Endothelial cell of umbilical vein (primary cell): ENCODE measurements at regions not wholly inside any gene's neighbourhood (a gene's known extent, or its start where the extent isn't known, plus 50 kb on each side); places are given as distances from the start of the nearest gene placed in this dataset.

Experiments
- BruUV-seq: library from RNA; stranded (reverse); fragments of 400-500 nt; replicated peaks from 2 replicates; lab custom pipeline; 2021; lab: Mats Ljungman, UMichigan
- CTCF ChIA-PET: fragments of 300-600, 350-600 bp; sonication (Branson Sonifier 250); formaldehyde crosslinking; loops from one replicate; lab custom pipeline; 2021; ENCODE audit warnings: antibody characterized with exemption, inconsistent platforms; lab: Charles Lee
- POLR2A ChIA-PET: fragments of 300-600, 350-600 bp; sonication (Branson Sonifier 250); formaldehyde crosslinking; loops from one replicate; lab custom pipeline; 2021; ENCODE audit warnings: antibody characterized with exemption, inconsistent platforms; lab: Charles Lee
- DNase-seq: peaks from one replicate; pipeline ENCODE4 v3.0.0-alpha.2; 2011; ENCODE audit warnings: low read depth, low spot score
- FAIRE-seq: peaks from 2 replicates; lab custom pipeline; 2011; peaks lifted over from hg19 to GRCh38; lab: Jason Lieb, UNC
- H2AFZ ChIP-seq: 2 replicates; pipeline ENCODE4 v1.6.0; 2012; ENCODE audit warnings: low read depth, low read length, control low read depth, inconsistent platforms
- H3K27ac ChIP-seq: 2 replicates; pipeline ENCODE4 v1.5.1; 2011; ENCODE audit warnings: low read depth, mild to moderate bottlenecking, control low read depth, low read length, moderate library complexity; ENCODE audit not compliant: insufficient read depth
- H3K27me3 ChIP-seq, 2 experiments: 2 replicates each; pipeline versions ENCODE4 v1.6.0 to v1.6.1; 2011; ENCODE audit warnings: low read length in 2 of 2, mixed read lengths in 1 of 2; ENCODE audit not compliant: control insufficient read depth in 2 of 2, insufficient read depth in 2 of 2
- H3K36me3 ChIP-seq, 2 experiments: 2 replicates in 1 of 2; 3 replicates in 1 of 2; pipeline ENCODE4 v1.5.1; 2011; ENCODE audit warnings: low read length in 2 of 2, mild to moderate bottlenecking in 1 of 2, moderate library complexity in 1 of 2; ENCODE audit not compliant: control insufficient read depth in 2 of 2, insufficient read depth in 2 of 2; ENCODE audit errors: extremely low read depth in 1 of 2
- H3K4me1 ChIP-seq: 3 replicates; pipeline ENCODE4 v1.5.1; 2011; ENCODE audit warnings: mild to moderate bottlenecking, low read length; ENCODE audit not compliant: control insufficient read depth, insufficient read depth; ENCODE audit errors: extremely low read depth
- H3K4me2 ChIP-seq: 2 replicates; pipeline ENCODE4 v1.6.1; 2011; ENCODE audit warnings: low read length, control low read depth, mixed read lengths; ENCODE audit not compliant: insufficient read depth
- H3K4me3 ChIP-seq, 3 experiments: fragments of 200-600 bp in 1 of 3; sonication (generic), shearing (Covaris generic) in 1 of 3; replicated peaks in 1 of 3; 2 replicates each; pipeline ENCODE4 v1.5.1; 2011 to 2016; ENCODE audit warnings: control low read depth in 3 of 3, low read length in 3 of 3, mild to moderate bottlenecking in 2 of 3, inconsistent platforms in 1 of 3, low read depth in 1 of 3, moderate library complexity in 1 of 3; ENCODE audit not compliant: insufficient read depth in 1 of 3
- H3K79me2 ChIP-seq: 2 replicates; pipeline ENCODE4 v1.6.0; 2012; ENCODE audit warnings: low read length, inconsistent platforms; ENCODE audit not compliant: control insufficient read depth, insufficient read depth
- H3K9ac ChIP-seq: replicated peaks from 2 replicates; pipeline ENCODE3; 2011; ENCODE audit warnings: low read length, control low read depth; ENCODE audit not compliant: insufficient read depth; ENCODE audit errors: extremely low read depth
- H3K9me1 ChIP-seq: replicated peaks from 3 replicates; pipeline ENCODE4 v1.6.0; 2011; ENCODE audit warnings: mild to moderate bottlenecking, low read length; ENCODE audit not compliant: control insufficient read depth, insufficient read depth; ENCODE audit errors: extremely low read depth
- H3K9me3 ChIP-seq: replicated peaks from 2 replicates; pipeline ENCODE4 v1.5.1; 2012; ENCODE audit warnings: low read length, inconsistent platforms; ENCODE audit not compliant: control insufficient read depth, insufficient read depth
- H4K20me1 ChIP-seq: replicated peaks from 2 replicates; pipeline ENCODE3; 2011; ENCODE audit warnings: mild to moderate bottlenecking, low read length; ENCODE audit not compliant: control insufficient read depth, insufficient read depth; ENCODE audit errors: extremely low read depth
- EZH2 ChIP-seq: IDR thresholded peaks from 2 replicates; pipeline ENCODE4 v1.6.1; 2012; ENCODE audit warnings: borderline replicate concordance, low read depth, mild to moderate bottlenecking, moderate library complexity, low read length, inconsistent platforms; ENCODE audit not compliant: severe bottlenecking
- FOS ChIP-seq: IDR thresholded peaks from 2 replicates; pipeline ENCODE4 v1.6.1; 2011; ENCODE audit warnings: mild to moderate bottlenecking, low read length, moderate library complexity, borderline replicate concordance; ENCODE audit not compliant: insufficient read depth
- GATA2 ChIP-seq: IDR thresholded peaks from 2 replicates; pipeline ENCODE4 v1.7.0; 2011; ENCODE audit warnings: low read depth, mild to moderate bottlenecking, moderate library complexity, mixed read lengths, low read length; ENCODE audit not compliant: insufficient read length, insufficient read depth
- JUN ChIP-seq: IDR thresholded peaks from 2 replicates; pipeline ENCODE4 v1.6.1; 2011; ENCODE audit warnings: borderline replicate concordance, low read depth; ENCODE audit not compliant: insufficient read length, insufficient read depth
- MAX ChIP-seq: IDR thresholded peaks from 2 replicates; pipeline ENCODE4 v1.6.1; 2011; ENCODE audit not compliant: insufficient read depth, insufficient read length
- MYC ChIP-seq: IDR thresholded peaks from one replicate; pipeline ENCODE4 v1.6.1; 2011; ENCODE audit warnings: mild to moderate bottlenecking, low read depth, low read length
- POLR2A ChIP-seq: IDR thresholded peaks from 2 replicates; pipeline ENCODE4 v1.6.1; 2012; ENCODE audit warnings: low read depth, mild to moderate bottlenecking, control low read depth, low read length
- POLR2AphosphoS5 ChIP-seq: IDR thresholded peaks from 2 replicates; pipeline ENCODE4 v1.6.1; 2012; ENCODE audit warnings: low read depth, mild to moderate bottlenecking, control low read depth, low read length, moderate library complexity; ENCODE audit not compliant: insufficient read depth
- dilution Hi-C: fragments of 300-500 bp; cut with MboI; formaldehyde crosslinking; loops from one replicate; pipeline ENCODE4 v1.15.0; 2019; ENCODE audit warnings: low sequenced_read_pairs; ENCODE audit not compliant: extremely low pct_ligation_motif_present
- intact Hi-C: fragments of 100-400 bp; cut with micrococcal nuclease; formaldehyde crosslinking; loops from one replicate; pipeline ENCODE4 v1.10.0; 2022
- TF ChIP-seq, protein P1 (sequence below), 2 donors: IDR thresholded peaks; 1 replicate in 1 of 2; 2 replicates in 1 of 2; pipeline ENCODE4 v1.5.1; 2011; ENCODE audit warnings: low read length in 2 of 2, mild to moderate bottlenecking in 2 of 2, moderate library complexity in 2 of 2, control low read depth in 1 of 2, inconsistent platforms in 1 of 2, low read depth in 1 of 2; ENCODE audit not compliant: insufficient read depth in 1 of 2; ENCODE audit errors: extremely low read depth in 1 of 2

DNA sequence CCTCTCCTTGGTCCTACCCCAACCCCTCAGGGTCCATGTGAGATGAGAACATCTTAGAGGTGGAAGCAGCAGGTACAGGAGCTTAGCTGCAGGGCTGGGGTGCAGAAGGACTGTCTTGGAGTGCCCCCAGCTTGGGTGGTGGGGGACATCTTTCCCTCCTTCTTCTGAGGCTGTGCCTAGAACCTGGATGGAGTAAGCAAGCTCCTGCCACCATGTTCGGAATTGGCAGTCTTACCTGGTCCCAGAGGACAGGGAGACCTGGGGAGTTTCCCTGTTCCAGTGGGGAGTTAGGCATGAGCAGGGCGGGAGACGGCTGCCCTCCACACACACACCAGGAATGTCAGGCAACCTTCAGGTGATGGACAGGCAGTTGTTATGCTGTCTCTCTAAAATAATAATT lies 131.0 kb upstream of the COPS8 start:
- Histone ChIP-seq H3K9me1 (no peaks in the 10 kb centered on the region), H3K4me1 (no peaks in the 10 kb centered on the region), H3K9me3 (no peaks in the 10 kb centered on the region), H3K27me3 (no peaks in the 10 kb centered on the region), H3K27ac (no peak overlapping the region), H3K4me3 (no peak overlapping the region), H3K36me3 (no peaks in the 10 kb centered on the region), H2AFZ (no peak overlapping the region), H3K4me2 (no peak overlapping the region), H4K20me1 (no peaks in the 10 kb centered on the region), H3K79me2 (no peaks in the 10 kb centered on the region), H3K9ac (no peak overlapping the region)
- no peak for FAIRE-seq
- intact Hi-C loops (no loop called here), dilution Hi-C loops (no loop called here)
- TF ChIP-seq, protein P1, sequence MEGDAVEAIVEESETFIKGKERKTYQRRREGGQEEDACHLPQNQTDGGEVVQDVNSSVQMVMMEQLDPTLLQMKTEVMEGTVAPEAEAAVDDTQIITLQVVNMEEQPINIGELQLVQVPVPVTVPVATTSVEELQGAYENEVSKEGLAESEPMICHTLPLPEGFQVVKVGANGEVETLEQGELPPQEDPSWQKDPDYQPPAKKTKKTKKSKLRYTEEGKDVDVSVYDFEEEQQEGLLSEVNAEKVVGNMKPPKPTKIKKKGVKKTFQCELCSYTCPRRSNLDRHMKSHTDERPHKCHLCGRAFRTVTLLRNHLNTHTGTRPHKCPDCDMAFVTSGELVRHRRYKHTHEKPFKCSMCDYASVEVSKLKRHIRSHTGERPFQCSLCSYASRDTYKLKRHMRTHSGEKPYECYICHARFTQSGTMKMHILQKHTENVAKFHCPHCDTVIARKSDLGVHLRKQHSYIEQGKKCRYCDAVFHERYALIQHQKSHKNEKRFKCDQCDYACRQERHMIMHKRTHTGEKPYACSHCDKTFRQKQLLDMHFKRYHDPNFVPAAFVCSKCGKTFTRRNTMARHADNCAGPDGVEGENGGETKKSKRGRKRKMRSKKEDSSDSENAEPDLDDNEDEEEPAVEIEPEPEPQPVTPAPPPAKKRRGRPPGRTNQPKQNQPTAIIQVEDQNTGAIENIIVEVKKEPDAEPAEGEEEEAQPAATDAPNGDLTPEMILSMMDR (IDR thresholded peaks at IDR 0.05; ENCODE audit: extremely low read depth in 1 of 2, insufficient read depth in 1 of 2, low read depth in 1 of 2, low read length in 2 of 2): no peak
- TF ChIP-seq MYC (no peak), EZH2 (no peak), FOS (no peak), MAX (no peak), JUN (no peak), POLR2AphosphoS5 (no peak), POLR2A (no peak), GATA2 (no peak)
- ChIA-PET POLR2A (no interaction called here), CTCF (interaction anchor here (1.7 kb wide), 1 partner anchor 8 kb away, joined by 7 read pairs; no protein-coding TSS in a partner anchor)
- no peak for DNase-seq
- BruUV-seq: no TSS peak
